Vagina (tissue), 2 donors: ENCODE measurements at regions not wholly inside any gene's neighbourhood (a gene's known extent, or its start where the extent isn't known, plus 50 kb on each side); places are given as distances from the start of the nearest gene placed in this dataset.

Source experiments
- DNase-seq, 2 donors: peaks; one replicate each; pipeline ENCODE4 v3.0.0-alpha.2; 2017; ENCODE audit errors: extremely low spot score in 2 of 2
- H3K27ac ChIP-seq: fragments of 200-600 bp; sonication (generic); one replicate; pipeline ENCODE4 v1.5.1; 2019
- H3K27me3 ChIP-seq: fragments of 200-600 bp; sonication (generic); one replicate; pipeline ENCODE4 v1.5.1; 2019
- H3K36me3 ChIP-seq, 2 donors: fragments of 200-600 bp; sonication (generic); one replicate each; pipeline ENCODE4 v1.5.1; 2017 to 2019
- H3K4me1 ChIP-seq: fragments of 200-600 bp; sonication (generic); one replicate; pipeline ENCODE4 v1.5.1; 2019
- H3K4me3 ChIP-seq, 2 donors: fragments of 200-600 bp; sonication (generic); 1 replicate in 1 of 2; 2 replicates in 1 of 2; pipeline ENCODE4 v1.5.1; 2016 to 2019
- H3K9me3 ChIP-seq: fragments of 200-600 bp; sonication (generic); one replicate; pipeline ENCODE4 v1.5.1; 2019
- CTCF ChIP-seq, 3 experiments: fragments of 450-650 bp in 2 of 3; fragments of 200-600 bp in 1 of 3; sonication (generic) in 1 of 3; IDR thresholded peaks; one replicate each; pipeline ENCODE4 v1.5.1; 2017 to 2019; ENCODE audit warnings: antibody characterized with exemption in 3 of 3, mild to moderate bottlenecking in 2 of 3, moderate library complexity in 2 of 3
- POLR2A ChIP-seq, 2 donors: fragments of 450-650 bp; IDR thresholded peaks; one replicate each; pipeline ENCODE4 v1.6.1; 2017; ENCODE audit warnings: antibody characterized with exemption in 2 of 2, mild to moderate bottlenecking in 2 of 2, moderate library complexity in 2 of 2
- POLR2AphosphoS5 ChIP-seq, 2 donors: sonication (generic); formaldehyde crosslinking; IDR thresholded peaks; one replicate each; pipeline ENCODE4 v1.9.0; 2017; ENCODE audit warnings: antibody characterized with exemption in 2 of 2, mild to moderate bottlenecking in 2 of 2, low read depth in 1 of 2; ENCODE audit not compliant: insufficient read depth in 1 of 2
- intact Hi-C: fragments of 100-400 bp; cut with DNase I; formaldehyde crosslinking; loops from one replicate; pipeline ENCODE4 v1.15.1; 2023

- intact Hi-C loops: no loop called here
- H3K9me3 ChIP-seq: no peaks in the 10 kb centered on the region
- H3K27me3 ChIP-seq: no peaks in the 10 kb centered on the region
- no peaks in the 10 kb centered on the region for H3K4me1 ChIP-seq
- no peak for DNase-seq
- no peaks in the 10 kb centered on the region for H3K36me3 ChIP-seq
- no peak overlapping the region for H3K27ac ChIP-seq
- TF ChIP-seq POLR2AphosphoS5 (IDR thresholded peaks at IDR 0.05; ENCODE audit: insufficient read depth in 1 of 2, low read depth in 1 of 2) (no peak), CTCF (IDR thresholded peaks at IDR 0.05) (no peak), POLR2A (IDR thresholded peaks at IDR 0.05) (no peak)
- H3K4me3 ChIP-seq: no peak overlapping the region
These were observed 749.5 kb upstream of the RAB6C start for GRCh38 chr2:129229830-129230441.

GRCh38 chr2:129231924-129232323 lies 747.5 kb upstream of the RAB6C start:
- intact Hi-C loops: no loop called here
- no peak for DNase-seq
- no peaks in the 10 kb centered on the region for H3K27me3 ChIP-seq
- no peaks in the 10 kb centered on the region for H3K36me3 ChIP-seq
- H3K9me3 ChIP-seq: no peaks in the 10 kb centered on the region
- H3K4me1 ChIP-seq: no peaks in the 10 kb centered on the region
- no peak for TF ChIP-seq CTCF (IDR thresholded peaks at IDR 0.05)
- no peak for TF ChIP-seq POLR2A (IDR thresholded peaks at IDR 0.05)
- no peak overlapping the region for H3K4me3 ChIP-seq
- no peak overlapping the region for H3K27ac ChIP-seq

GRCh38 chr2:129233166-129233565 lies 746.3 kb upstream of the RAB6C start:
- intact Hi-C loops: no loop called here
- Histone ChIP-seq H3K36me3 (no peaks in the 10 kb centered on the region), H3K4me1 (no peaks in the 10 kb centered on the region), H3K9me3 (no peaks in the 10 kb centered on the region), H3K4me3 (no peak overlapping the region), H3K27me3 (no peaks in the 10 kb centered on the region), H3K27ac (no peak overlapping the region)
- no peak for TF ChIP-seq CTCF (IDR thresholded peaks at IDR 0.05)
- no peak for TF ChIP-seq POLR2A (IDR thresholded peaks at IDR 0.05)
- no peak for TF ChIP-seq POLR2AphosphoS5 (IDR thresholded peaks at IDR 0.05; ENCODE audit: insufficient read depth in 1 of 2, low read depth in 1 of 2)
- DNase-seq: no peak

- DNase-seq: no peak
- no peaks in the 10 kb centered on the region for H3K27me3 ChIP-seq
- no peaks in the 10 kb centered on the region for H3K4me1 ChIP-seq
- intact Hi-C loops: no loop called here
- H3K9me3 ChIP-seq: no peaks in the 10 kb centered on the region
- H3K36me3 ChIP-seq: no peaks in the 10 kb centered on the region
- H3K4me3 ChIP-seq: no peak overlapping the region
- TF ChIP-seq POLR2AphosphoS5 (IDR thresholded peaks at IDR 0.05; ENCODE audit: insufficient read depth in 1 of 2, low read depth in 1 of 2) (no peak), CTCF (IDR thresholded peaks at IDR 0.05) (no peak), POLR2A (IDR thresholded peaks at IDR 0.05) (no peak)
- H3K27ac ChIP-seq: no peak overlapping the region
These were observed 745.6 kb upstream of the RAB6C start for GRCh38 chr2:129233751-129234406.

- Histone ChIP-seq H3K9me3 (no peaks in the 10 kb centered on the region), H3K4me3 (no peak overlapping the region), H3K27ac (no peak overlapping the region), H3K27me3 (no peaks in the 10 kb centered on the region), H3K36me3 (no peaks in the 10 kb centered on the region), H3K4me1 (no peaks in the 10 kb centered on the region)
- intact Hi-C loops: no loop called here
- DNase-seq: no peak
- TF ChIP-seq CTCF (IDR thresholded peaks at IDR 0.05): no peak
These were observed 742.9 kb upstream of the RAB6C start for GRCh38 chr2:129236601-129237000.
